DOHH2 (cell line): ENCODE measurements at regions not wholly inside any gene's neighbourhood (a gene's known extent, or its start where the extent isn't known, plus 50 kb on each side); places are given as distances from the start of the nearest gene placed in this dataset.
"Not testable (repeated sequence)": the region's sequence is repeated elsewhere in the genome, so short reads cannot be mapped to it uniquely, and the experiment has no call there.

ENCODE experiments used
- H3F3A ChIP-seq: fragments of 200-600 bp; sonication (generic), shearing (Covaris generic); 2 replicates; pipeline ENCODE4 v1.6.0; 2016; ENCODE audit warnings: antibody characterized with exemption, mild to moderate bottlenecking; ENCODE audit not compliant: control insufficient read depth, insufficient read depth
- H3K27ac ChIP-seq: fragments of 200-600 bp; sonication (generic); 2 replicates; pipeline ENCODE4 v1.5.1; 2014; ENCODE audit warnings: low read depth, mild to moderate bottlenecking, low read length, moderate library complexity
- H3K27me3 ChIP-seq: fragments of 200-600 bp; sonication (generic); 2 replicates; pipeline ENCODE4 v1.6.1; 2014; ENCODE audit warnings: mild to moderate bottlenecking, low read length, mixed read lengths; ENCODE audit not compliant: control insufficient read depth
- H3K36me3 ChIP-seq: fragments of 200-600 bp; sonication (generic); 2 replicates; pipeline ENCODE4 v1.6.1; 2014; ENCODE audit warnings: mild to moderate bottlenecking, low read length, moderate library complexity, mixed read lengths; ENCODE audit not compliant: control insufficient read depth
- H3K4me1 ChIP-seq: fragments of 200-600 bp; sonication (generic); 2 replicates; pipeline ENCODE4 v1.6.1; 2014; ENCODE audit warnings: mild to moderate bottlenecking, low read length, mixed read lengths; ENCODE audit not compliant: control insufficient read depth
- H3K4me2 ChIP-seq: fragments of 200-600 bp; sonication (generic); 2 replicates; pipeline ENCODE4 v1.6.0; 2014; ENCODE audit warnings: mild to moderate bottlenecking, low read length, moderate library complexity
- H3K4me3 ChIP-seq: fragments of 200-600 bp; sonication (generic); 2 replicates; pipeline ENCODE4 v1.5.1; 2014; ENCODE audit warnings: mild to moderate bottlenecking, low read length, mixed read lengths
- H3K79me2 ChIP-seq: fragments of 200-600 bp; sonication (generic); 2 replicates; pipeline ENCODE4 v1.6.1; 2014; ENCODE audit warnings: mild to moderate bottlenecking, low read length, mixed read lengths; ENCODE audit not compliant: control insufficient read depth
- H3K9me2 ChIP-seq: fragments of 200-600 bp; sonication (generic); replicated peaks from 2 replicates; pipeline ENCODE4 v1.6.1; 2014; ENCODE audit warnings: mild to moderate bottlenecking, low read length, mixed read lengths; ENCODE audit not compliant: control insufficient read depth
- H3K9me3 ChIP-seq: fragments of 200-600 bp; sonication (generic); 2 replicates; pipeline ENCODE4 v1.6.1; 2014; ENCODE audit warnings: antibody characterized with exemption, low read length, mixed read lengths; ENCODE audit not compliant: control insufficient read depth, insufficient read depth
- H4K20me1 ChIP-seq: fragments of 200-600 bp; sonication (generic); 2 replicates; pipeline ENCODE4 v1.6.0; 2014; ENCODE audit warnings: low read depth, mild to moderate bottlenecking, antibody characterized with exemption, low read length, moderate library complexity; ENCODE audit not compliant: control insufficient read depth, insufficient read depth
- EZH2phosphoT487 ChIP-seq: fragments of 200-600 bp; sonication (generic); IDR thresholded peaks from 2 replicates; pipeline ENCODE4 v1.6.1; 2017; ENCODE audit warnings: borderline replicate concordance, mild to moderate bottlenecking, antibody characterized with exemption, low read length, moderate library complexity, mixed read lengths
- TF ChIP-seq, protein P1 (sequence below): fragments of 200-600 bp; sonication (generic); IDR thresholded peaks from one replicate; pipeline ENCODE4 v1.5.1; 2014; ENCODE audit warnings: antibody characterized with exemption, mild to moderate bottlenecking, low read depth, low read length; ENCODE audit not compliant: poor library complexity, severe bottlenecking

DNA sequence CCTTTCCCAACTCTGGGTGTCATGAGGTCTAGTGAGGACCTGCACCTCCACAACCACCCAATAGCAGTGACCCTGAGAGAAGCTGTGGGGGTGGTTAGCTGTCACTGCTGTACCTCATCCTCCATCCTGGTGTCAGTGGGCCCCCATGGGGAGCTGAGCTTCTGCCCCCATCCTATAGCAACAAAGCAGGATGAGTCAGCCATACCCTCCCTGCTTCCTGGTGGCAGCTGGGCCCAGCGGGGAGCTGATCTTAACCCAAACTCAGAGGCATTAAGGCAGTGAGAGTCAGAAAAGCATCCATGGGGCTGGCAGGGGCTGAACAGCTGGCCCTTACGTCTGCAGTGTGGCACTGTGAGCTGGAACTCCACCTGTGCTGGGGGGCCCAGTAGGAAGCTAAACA is 247.8 kb upstream of the HDAC4 start:
- no peaks in the 10 kb centered on the region for H3K9me2 ChIP-seq
- no peak overlapping the region for H3K4me2 ChIP-seq
- no peaks in the 10 kb centered on the region for H3K36me3 ChIP-seq
- peaks cover 6% of the 10 kb centered on the region for H3K9me3 ChIP-seq
- no peaks in the 10 kb centered on the region for H3K79me2 ChIP-seq
- no peaks in the 10 kb centered on the region for H4K20me1 ChIP-seq
- H3K27me3 ChIP-seq: no peaks in the 10 kb centered on the region
- H3K27ac ChIP-seq: no peak overlapping the region
- no peak for TF ChIP-seq EZH2phosphoT487
- TF ChIP-seq, protein P1, sequence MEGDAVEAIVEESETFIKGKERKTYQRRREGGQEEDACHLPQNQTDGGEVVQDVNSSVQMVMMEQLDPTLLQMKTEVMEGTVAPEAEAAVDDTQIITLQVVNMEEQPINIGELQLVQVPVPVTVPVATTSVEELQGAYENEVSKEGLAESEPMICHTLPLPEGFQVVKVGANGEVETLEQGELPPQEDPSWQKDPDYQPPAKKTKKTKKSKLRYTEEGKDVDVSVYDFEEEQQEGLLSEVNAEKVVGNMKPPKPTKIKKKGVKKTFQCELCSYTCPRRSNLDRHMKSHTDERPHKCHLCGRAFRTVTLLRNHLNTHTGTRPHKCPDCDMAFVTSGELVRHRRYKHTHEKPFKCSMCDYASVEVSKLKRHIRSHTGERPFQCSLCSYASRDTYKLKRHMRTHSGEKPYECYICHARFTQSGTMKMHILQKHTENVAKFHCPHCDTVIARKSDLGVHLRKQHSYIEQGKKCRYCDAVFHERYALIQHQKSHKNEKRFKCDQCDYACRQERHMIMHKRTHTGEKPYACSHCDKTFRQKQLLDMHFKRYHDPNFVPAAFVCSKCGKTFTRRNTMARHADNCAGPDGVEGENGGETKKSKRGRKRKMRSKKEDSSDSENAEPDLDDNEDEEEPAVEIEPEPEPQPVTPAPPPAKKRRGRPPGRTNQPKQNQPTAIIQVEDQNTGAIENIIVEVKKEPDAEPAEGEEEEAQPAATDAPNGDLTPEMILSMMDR: no peak
- H3F3A ChIP-seq: peaks cover under 1% of the 10 kb centered on the region; the same call in 1 of the 2 replicates
- no peaks in the 10 kb centered on the region for H3K4me1 ChIP-seq
- no peak overlapping the region for H3K4me3 ChIP-seq

DNA sequence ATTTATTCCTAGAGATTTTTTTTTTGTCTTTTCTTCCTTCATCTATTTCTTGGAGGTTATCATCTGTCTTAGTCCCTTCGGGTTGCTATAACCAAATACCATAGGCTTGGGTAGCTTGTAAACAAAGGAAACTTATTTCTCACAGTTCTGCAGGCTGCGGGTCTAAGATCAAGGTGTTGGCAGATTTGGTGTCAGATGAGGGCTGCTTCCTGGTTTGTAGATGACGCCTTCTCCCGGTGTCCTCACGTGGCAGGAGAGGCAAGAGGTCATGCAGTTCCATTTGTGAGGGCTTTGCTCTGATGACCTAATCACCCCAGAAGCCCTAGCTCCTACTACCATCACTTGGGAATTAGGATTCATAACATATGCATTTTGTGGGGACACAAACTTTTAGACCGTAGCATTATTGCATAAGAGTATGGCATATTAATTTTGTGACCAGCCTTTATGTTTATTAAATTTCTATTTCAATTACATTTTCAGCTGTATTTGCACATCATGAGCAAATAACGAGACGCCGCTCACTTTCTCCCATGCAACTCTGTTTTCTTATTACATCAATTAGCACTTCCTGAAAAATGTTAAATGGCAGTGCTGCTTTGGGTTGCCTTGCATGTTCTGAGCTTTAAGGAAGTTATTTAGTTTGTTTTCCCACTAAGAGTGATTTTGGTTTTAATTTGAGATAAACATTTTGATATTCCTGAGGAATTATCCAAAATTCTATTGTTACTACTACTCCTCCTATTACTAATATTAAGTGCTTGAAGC is 246.4 kb upstream of the HDAC4 start:
- no peaks in the 10 kb centered on the region for H3K9me2 ChIP-seq
- no peak overlapping the region for H3K4me3 ChIP-seq
- no peaks in the 10 kb centered on the region for H3K79me2 ChIP-seq
- H4K20me1 ChIP-seq: no peaks in the 10 kb centered on the region
- no peaks in the 10 kb centered on the region for H3K4me1 ChIP-seq
- H3K9me3 ChIP-seq: peaks cover 16% of the 10 kb centered on the region
- TF ChIP-seq, protein P1: no peak
- no peak for TF ChIP-seq EZH2phosphoT487
- H3K4me2 ChIP-seq: no peak overlapping the region
- H3K36me3 ChIP-seq: no peaks in the 10 kb centered on the region
- H3F3A ChIP-seq: peaks cover 5% of the 10 kb centered on the region; the same call in 1 of the 2 replicates
- no peaks in the 10 kb centered on the region for H3K27me3 ChIP-seq
- H3K27ac ChIP-seq: no peak overlapping the region

DNA sequence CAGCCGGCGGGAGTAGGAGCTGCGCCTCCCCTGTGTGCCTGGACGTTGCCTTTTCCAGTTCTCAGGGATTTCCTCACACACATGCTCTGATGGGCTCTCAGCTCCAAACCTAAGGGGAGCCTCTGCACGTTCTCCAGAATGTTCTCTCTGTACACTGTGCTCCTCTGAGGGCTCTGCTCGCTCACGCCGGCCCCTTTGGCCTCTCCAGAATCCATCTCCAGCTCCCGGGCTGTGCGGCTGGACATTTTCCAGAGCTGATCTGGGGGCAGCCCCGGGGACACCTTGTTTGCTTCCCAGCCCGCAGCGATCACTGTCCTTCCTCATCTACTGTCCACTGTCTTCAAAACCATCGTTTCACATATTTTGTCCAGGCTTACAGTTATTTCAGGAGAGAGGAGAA is 245.4 kb upstream of the HDAC4 start:
- Histone ChIP-seq H3K4me2 (no peak overlapping the region), H3K9me3 (peaks cover 16% of the 10 kb centered on the region), H3K4me1 (no peaks in the 10 kb centered on the region), H3K27me3 (no peaks in the 10 kb centered on the region), H4K20me1 (no peaks in the 10 kb centered on the region), H3K79me2 (no peaks in the 10 kb centered on the region), H3K9me2 (no peaks in the 10 kb centered on the region), H3K36me3 (no peaks in the 10 kb centered on the region), H3K27ac (no peak overlapping the region), H3F3A (peaks cover 5% of the 10 kb centered on the region; the same call in 1 of the 2 replicates), H3K4me3 (no peak overlapping the region)
- TF ChIP-seq EZH2phosphoT487: no peak
- TF ChIP-seq, protein P1: no peak

DNA sequence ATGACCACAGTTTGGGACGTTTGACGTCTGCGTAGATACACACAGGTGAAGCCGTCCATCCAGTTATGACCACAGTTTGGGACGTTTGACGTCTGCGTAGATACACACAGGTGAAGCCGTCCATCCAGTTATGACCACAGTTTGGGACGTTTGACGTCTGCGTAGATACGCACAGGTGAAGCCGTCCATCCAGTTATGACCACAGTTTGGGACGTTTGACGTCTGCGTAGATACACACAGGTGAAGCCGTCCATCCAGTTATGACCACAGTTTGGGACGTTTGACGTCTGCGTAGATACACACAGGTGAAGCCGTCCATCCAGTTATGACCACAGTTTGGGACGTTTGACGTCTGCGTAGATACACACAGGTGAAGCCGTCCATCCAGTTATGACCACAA is 243.8 kb upstream of the HDAC4 start:
- peaks cover 16% of the 10 kb centered on the region for H3K9me3 ChIP-seq
- H3K4me2 ChIP-seq, H3F3A ChIP-seq, H4K20me1 ChIP-seq, H3K9me2 ChIP-seq, H3K79me2 ChIP-seq, H3K4me3 ChIP-seq, H3K27ac ChIP-seq, H3K4me1 ChIP-seq, H3K36me3 ChIP-seq, H3K27me3 ChIP-seq: not testable (repeated sequence)
